ENCODE measurements at regions not wholly inside any gene's neighbourhood (a gene's known extent, or its start where the extent isn't known, plus 50 kb on each side); places are given as distances from the start of the nearest gene placed in this dataset.

DNA sequence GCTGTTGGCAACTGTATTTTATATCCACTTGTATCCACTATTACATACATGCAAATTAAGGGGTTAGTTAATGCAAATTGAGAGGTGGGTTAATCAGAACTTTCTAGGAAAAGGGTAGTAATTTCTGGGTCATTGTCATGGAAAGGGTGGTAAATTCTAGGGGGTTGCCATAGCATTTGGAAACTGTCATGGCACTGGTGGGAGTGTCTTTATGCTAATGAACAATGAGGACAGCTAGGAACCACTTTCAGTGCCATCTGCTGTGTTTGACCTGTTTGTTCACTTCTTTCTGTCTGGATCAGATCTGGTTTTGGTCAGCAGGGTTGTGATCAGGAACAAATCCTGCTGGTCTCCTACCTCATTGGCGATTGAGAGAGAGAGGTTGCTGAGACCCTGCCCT lies 283.3 kb upstream of the PRKCQ start:
- H3K27ac ChIP-seq: no peak overlapping the region
- in situ Hi-C loops (cut with MboI; ENCODE audit: low pct_ligation_motif_present in 1 of 4, low pct_unique_long_range_greater_than_20kb in 1 of 4, low sequenced_read_pairs in 3 of 4): no loop called here
- no peaks in the 10 kb centered on the region for H3K4me1 ChIP-seq
- no peaks in the 10 kb centered on the region for H3K36me3 ChIP-seq
- H3K9me3 ChIP-seq: no peaks in the 10 kb centered on the region
- WGBS, 2 donors (ENCODE audit: low coverage in 1 of 2): 74% methylated on average over 1 of the region's 1 CpG; no CpG with 5 or more reads in 1 of the 2 donors
- no peaks in the 10 kb centered on the region for H3K27me3 ChIP-seq
- DNase-seq: no peak
- intact Hi-C loops (cut with DNase I; ENCODE audit: low total_unique reads): no loop called here
- TF ChIP-seq EP300 (IDR thresholded peaks at IDR 0.05; ENCODE audit: low read depth) (no peak), POLR2A (IDR thresholded peaks at IDR 0.05) (no peak), POLR2AphosphoS5 (IDR thresholded peaks at IDR 0.05) (no peak)
- TF ChIP-seq, protein P1, sequence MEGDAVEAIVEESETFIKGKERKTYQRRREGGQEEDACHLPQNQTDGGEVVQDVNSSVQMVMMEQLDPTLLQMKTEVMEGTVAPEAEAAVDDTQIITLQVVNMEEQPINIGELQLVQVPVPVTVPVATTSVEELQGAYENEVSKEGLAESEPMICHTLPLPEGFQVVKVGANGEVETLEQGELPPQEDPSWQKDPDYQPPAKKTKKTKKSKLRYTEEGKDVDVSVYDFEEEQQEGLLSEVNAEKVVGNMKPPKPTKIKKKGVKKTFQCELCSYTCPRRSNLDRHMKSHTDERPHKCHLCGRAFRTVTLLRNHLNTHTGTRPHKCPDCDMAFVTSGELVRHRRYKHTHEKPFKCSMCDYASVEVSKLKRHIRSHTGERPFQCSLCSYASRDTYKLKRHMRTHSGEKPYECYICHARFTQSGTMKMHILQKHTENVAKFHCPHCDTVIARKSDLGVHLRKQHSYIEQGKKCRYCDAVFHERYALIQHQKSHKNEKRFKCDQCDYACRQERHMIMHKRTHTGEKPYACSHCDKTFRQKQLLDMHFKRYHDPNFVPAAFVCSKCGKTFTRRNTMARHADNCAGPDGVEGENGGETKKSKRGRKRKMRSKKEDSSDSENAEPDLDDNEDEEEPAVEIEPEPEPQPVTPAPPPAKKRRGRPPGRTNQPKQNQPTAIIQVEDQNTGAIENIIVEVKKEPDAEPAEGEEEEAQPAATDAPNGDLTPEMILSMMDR (IDR thresholded peaks at IDR 0.05): no peak
- no peak overlapping the region for H3K4me3 ChIP-seq

DNA sequence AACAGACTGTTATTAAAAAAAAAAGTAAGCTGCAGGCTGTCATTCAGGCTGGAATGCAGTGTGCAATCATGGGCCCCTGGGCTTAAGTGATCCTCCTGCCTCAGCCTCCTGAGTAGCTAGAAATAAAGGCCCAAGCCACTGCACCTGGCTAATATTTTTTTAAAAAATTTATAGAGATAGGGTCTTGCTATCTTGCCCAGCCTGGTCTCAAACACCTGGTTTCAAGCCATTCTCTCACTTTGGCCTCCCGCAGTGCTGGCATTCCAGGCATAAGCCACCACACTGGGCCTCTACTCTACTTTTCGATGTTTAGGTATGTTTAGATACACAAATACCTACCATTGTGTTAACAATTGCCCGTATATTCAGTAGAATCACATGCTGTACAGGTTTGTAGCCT lies 270.4 kb upstream of the PRKCQ start:
- in situ Hi-C loops (cut with MboI; ENCODE audit: low pct_ligation_motif_present in 1 of 4, low pct_unique_long_range_greater_than_20kb in 1 of 4, low sequenced_read_pairs in 3 of 4) (no loop called here), intact Hi-C loops (cut with DNase I; ENCODE audit: low total_unique reads) (no loop called here)
- 83 to 92% methylated on average over 3 of the region's 3 CpGs for WGBS, 2 donors (ENCODE audit: low coverage in 1 of 2)

DNA sequence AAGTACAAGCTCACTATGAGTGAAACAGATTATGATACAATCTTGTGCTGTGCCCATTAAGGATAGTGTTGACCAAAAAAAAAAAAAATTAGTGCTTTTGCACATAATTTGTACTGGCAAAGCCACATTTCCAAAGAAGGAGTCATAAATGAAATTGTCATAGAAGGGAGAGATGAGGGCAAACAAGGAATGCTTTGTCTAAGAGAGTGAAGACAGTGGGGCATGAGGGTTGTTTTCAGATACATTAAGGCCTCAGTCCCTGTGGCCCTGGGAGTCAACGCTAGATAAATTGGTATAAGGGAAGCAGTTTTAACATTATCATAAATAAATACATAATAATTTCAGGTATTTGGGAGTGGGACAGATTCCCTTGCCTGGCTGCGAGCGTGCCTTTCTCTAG lies 267.5 kb upstream of the PRKCQ start:
- no peak overlapping the region for H3K27ac ChIP-seq
- peaks cover 0 to 5% of the 10 kb centered on the region in 2 donors for H3K9me3 ChIP-seq
- H3K36me3 ChIP-seq: no peaks in the 10 kb centered on the region
- 73 to 82% methylated on average over 1 to 3 of the region's 3 CpGs for WGBS, 2 donors (ENCODE audit: low coverage in 1 of 2)
- no peaks in the 10 kb centered on the region for H3K4me1 ChIP-seq
- intact Hi-C loops (cut with DNase I; ENCODE audit: low total_unique reads): no loop called here
- in situ Hi-C loops (cut with MboI; ENCODE audit: low pct_ligation_motif_present in 1 of 4, low pct_unique_long_range_greater_than_20kb in 1 of 4, low sequenced_read_pairs in 3 of 4): no loop called here
- no peaks in the 10 kb centered on the region for H3K27me3 ChIP-seq
- no peak for DNase-seq
- TF ChIP-seq, protein P1 (IDR thresholded peaks at IDR 0.05): no peak
- no peak for TF ChIP-seq POLR2AphosphoS5 (IDR thresholded peaks at IDR 0.05)
- TF ChIP-seq EP300 (IDR thresholded peaks at IDR 0.05; ENCODE audit: low read depth): no peak
- no peak for TF ChIP-seq POLR2A (IDR thresholded peaks at IDR 0.05)
- no peak overlapping the region for H3K4me3 ChIP-seq

More for the DNA sequence above, 270.4 kb upstream of the PRKCQ start:
- no peaks in the 10 kb centered on the region for H3K4me1 ChIP-seq
- TF ChIP-seq EP300 (IDR thresholded peaks at IDR 0.05; ENCODE audit: low read depth) (no peak), POLR2AphosphoS5 (IDR thresholded peaks at IDR 0.05) (no peak), POLR2A (IDR thresholded peaks at IDR 0.05) (no peak)
- TF ChIP-seq, protein P1 (IDR thresholded peaks at IDR 0.05): no peak
- no peak overlapping the region for H3K27ac ChIP-seq
- no peak for DNase-seq
- H3K27me3 ChIP-seq: no peaks in the 10 kb centered on the region
- H3K9me3 ChIP-seq: no peaks in the 10 kb centered on the region
- no peaks in the 10 kb centered on the region for H3K36me3 ChIP-seq
- H3K4me3 ChIP-seq: no peak overlapping the region

DNA sequence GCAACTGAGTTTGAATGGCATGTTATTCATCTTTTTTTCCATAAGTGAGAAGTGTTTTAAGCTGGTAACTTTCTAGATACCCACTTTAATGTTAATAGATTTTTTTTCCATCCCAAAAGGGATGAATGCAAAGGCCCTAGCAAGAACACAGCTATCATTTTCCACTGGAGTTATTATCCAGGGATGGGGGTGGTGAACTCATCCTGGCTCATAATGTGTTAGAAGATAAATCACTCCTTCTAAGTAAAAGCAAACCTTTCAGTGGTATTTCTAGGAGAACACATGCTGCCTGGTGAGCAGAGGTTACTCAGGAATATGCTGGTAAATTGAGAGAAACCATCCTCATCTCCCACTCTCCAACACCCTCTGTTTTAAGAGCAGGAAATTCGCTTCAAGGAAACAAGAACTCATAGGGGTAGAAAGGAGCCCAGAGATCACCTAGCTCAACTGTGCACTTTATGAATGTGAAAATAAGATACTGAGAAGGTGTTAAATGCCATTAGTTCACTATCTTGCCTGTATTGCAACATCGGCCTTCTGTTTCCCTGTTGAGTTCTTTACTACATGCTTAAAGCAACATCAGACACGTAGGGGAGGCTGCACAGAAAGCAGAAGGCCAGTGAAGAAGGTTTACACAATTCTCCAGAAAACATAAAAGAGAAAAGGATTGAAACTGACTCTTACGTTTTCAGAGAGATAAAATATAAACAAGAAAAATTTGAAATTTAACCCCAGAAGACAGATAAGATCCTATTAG lies 264.0 kb upstream of the PRKCQ start:
- intact Hi-C loops (cut with DNase I; ENCODE audit: low total_unique reads): no loop called here
- WGBS, 2 donors (ENCODE audit: low coverage in 1 of 2): 53 to 71% methylated on average over 2 to 4 of the region's 4 CpGs
- no peaks in the 10 kb centered on the region for H3K36me3 ChIP-seq
- in situ Hi-C loops (cut with MboI; ENCODE audit: low pct_ligation_motif_present in 1 of 4, low pct_unique_long_range_greater_than_20kb in 1 of 4, low sequenced_read_pairs in 3 of 4): no loop called here
- DNase-seq: no peak
- H3K27ac ChIP-seq: no peak overlapping the region
- TF ChIP-seq POLR2A (IDR thresholded peaks at IDR 0.05) (no peak), POLR2AphosphoS5 (IDR thresholded peaks at IDR 0.05) (no peak), EP300 (IDR thresholded peaks at IDR 0.05; ENCODE audit: low read depth) (no peak)
- TF ChIP-seq, protein P1 (IDR thresholded peaks at IDR 0.05): no peak
- H3K27me3 ChIP-seq: no peaks in the 10 kb centered on the region
- no peak overlapping the region for H3K4me3 ChIP-seq
- H3K4me1 ChIP-seq: no peaks in the 10 kb centered on the region
- H3K9me3 ChIP-seq: peaks cover 0 to 5% of the 10 kb centered on the region in 2 donors

Measured in transverse colon (tissue), 4 donors.